Nephron (organoid): ENCODE measurements at regions not wholly inside any gene's neighbourhood (a gene's known extent, or its start where the extent isn't known, plus 50 kb on each side); places are given as distances from the start of the nearest gene placed in this dataset.
A peak's percentile ranks its signal among the peaks of the same experiment; 100 is the strongest.

ENCODE experiments used
- H3K27ac Mint-ChIP-seq, 3 experiments: 2 replicates each; pipeline ENCODE4 v1.8.0; 2020; ENCODE audit warnings: mixed read lengths in 3 of 3, mild to moderate bottlenecking in 2 of 3, moderate library complexity in 1 of 3
- H3K27me3 Mint-ChIP-seq: 2 replicates; pipeline ENCODE4 v1.8.0; 2021; ENCODE audit warnings: low read depth, mild to moderate bottlenecking, moderate library complexity, mixed read lengths
- H3K36me3 Mint-ChIP-seq: 2 replicates; pipeline ENCODE4 v1.8.0; 2020; ENCODE audit warnings: low read depth, mixed read lengths
- H3K4me1 Mint-ChIP-seq: 2 replicates; pipeline ENCODE4 v1.8.0; 2020; ENCODE audit warnings: mixed read lengths
- H3K4me3 Mint-ChIP-seq, 3 experiments: 2 replicates each; pipeline ENCODE4 v1.8.0; 2020; ENCODE audit warnings: mild to moderate bottlenecking in 3 of 3, mixed read lengths in 3 of 3, moderate library complexity in 2 of 3
- H3K9me3 Mint-ChIP-seq: 2 replicates; pipeline ENCODE4 v1.8.0; 2020; ENCODE audit warnings: mixed read lengths
- TF ChIP-seq, protein P1 (sequence below), 3 experiments: fragments of 200-600 bp; sonication (generic); IDR thresholded peaks; one replicate each; pipeline ENCODE4 v1.5.0; 2021; ENCODE audit warnings: antibody characterized with exemption in 3 of 3; ENCODE audit not compliant: unreplicated experiment in 3 of 3

DNA sequence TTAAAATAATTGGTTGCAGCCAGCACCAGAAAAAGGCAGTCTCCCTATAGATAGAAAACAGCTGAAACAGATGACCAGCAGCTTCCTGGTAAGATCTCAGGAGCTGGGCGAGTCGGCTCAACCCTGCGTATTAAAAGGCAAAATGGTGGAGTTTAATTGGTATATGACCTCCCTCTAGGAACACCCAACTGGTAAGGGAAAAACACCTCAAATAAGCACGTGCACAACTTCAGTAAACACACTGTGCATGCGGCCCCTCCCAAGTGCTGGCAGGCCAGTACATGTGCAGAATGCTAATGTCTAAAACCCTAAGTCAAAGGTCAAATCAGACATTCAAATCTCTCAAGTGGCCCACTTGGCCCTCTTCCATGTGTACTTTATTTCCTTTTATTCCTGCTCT is 103.2 kb upstream of the PDE5A start:
- Mint-ChIP-seq H3K36me3 (peaks cover 6% of the 10 kb centered on the region), H3K4me1 (peaks cover 71% of the 10 kb centered on the region), H3K4me3 (no peak overlapping the region), H3K27me3 (no peaks in the 10 kb centered on the region), H3K27ac (peak overlapping the region; percentile 93 to 95 (median 94)), H3K9me3 (peaks cover 2% of the 10 kb centered on the region)
- TF ChIP-seq, protein P1, sequence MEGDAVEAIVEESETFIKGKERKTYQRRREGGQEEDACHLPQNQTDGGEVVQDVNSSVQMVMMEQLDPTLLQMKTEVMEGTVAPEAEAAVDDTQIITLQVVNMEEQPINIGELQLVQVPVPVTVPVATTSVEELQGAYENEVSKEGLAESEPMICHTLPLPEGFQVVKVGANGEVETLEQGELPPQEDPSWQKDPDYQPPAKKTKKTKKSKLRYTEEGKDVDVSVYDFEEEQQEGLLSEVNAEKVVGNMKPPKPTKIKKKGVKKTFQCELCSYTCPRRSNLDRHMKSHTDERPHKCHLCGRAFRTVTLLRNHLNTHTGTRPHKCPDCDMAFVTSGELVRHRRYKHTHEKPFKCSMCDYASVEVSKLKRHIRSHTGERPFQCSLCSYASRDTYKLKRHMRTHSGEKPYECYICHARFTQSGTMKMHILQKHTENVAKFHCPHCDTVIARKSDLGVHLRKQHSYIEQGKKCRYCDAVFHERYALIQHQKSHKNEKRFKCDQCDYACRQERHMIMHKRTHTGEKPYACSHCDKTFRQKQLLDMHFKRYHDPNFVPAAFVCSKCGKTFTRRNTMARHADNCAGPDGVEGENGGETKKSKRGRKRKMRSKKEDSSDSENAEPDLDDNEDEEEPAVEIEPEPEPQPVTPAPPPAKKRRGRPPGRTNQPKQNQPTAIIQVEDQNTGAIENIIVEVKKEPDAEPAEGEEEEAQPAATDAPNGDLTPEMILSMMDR (IDR thresholded peaks at IDR 0.05; ENCODE audit: unreplicated experiment in 3 of 3) = no peak

DNA sequence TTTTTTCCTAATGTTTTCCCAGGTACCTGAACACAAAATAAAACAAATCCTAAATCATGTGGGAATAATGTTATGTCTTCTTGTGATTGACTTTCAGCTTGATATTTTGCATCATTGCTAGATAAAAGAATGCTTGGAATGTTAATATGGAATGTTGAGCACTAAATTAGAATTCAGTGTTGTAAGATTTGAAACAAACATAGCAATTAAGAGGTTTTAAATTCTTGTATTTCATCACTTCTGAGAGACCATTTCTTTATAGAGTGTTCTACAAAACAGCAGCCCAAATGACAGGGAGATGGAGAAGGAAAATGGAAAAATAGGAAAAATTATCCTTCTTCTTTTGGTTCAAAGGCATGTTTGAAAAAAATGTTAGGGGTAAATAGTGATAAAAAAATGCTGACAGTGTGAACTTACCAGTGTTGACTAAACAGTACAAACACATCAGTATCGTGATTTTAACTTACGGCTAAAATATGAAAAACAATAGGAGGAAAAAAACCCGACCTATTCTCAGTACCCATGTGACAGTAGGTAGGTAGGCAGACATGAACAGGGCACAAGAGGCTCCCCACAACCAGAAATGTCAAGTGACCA is 102.6 kb upstream of the PDE5A start:
- no peak overlapping the region for H3K4me3 Mint-ChIP-seq
- H3K27ac Mint-ChIP-seq = peak overlapping the region; percentile 93 to 95 (median 94)
- peaks cover 77% of the 10 kb centered on the region for H3K4me1 Mint-ChIP-seq
- H3K27me3 Mint-ChIP-seq = no peaks in the 10 kb centered on the region
- TF ChIP-seq, protein P1 (IDR thresholded peaks at IDR 0.05; ENCODE audit: unreplicated experiment in 3 of 3) = no peak
- H3K9me3 Mint-ChIP-seq = peaks cover 2% of the 10 kb centered on the region
- H3K36me3 Mint-ChIP-seq = peaks cover 6% of the 10 kb centered on the region

DNA sequence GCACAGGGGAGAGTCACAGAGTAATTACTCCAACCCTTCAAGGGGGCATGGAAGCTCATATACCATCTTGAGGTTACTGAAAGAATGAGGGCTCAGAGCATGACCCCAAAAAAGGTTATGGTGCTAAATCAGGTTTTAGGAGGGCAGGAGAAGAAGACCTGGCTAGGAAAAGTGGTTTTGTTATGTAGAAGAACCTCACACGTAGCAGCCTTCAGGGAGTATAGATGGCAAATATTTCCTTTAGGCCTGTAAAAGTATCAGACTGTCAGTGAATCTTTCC is 102.0 kb upstream of the PDE5A start:
- TF ChIP-seq, protein P1 (IDR thresholded peaks at IDR 0.05; ENCODE audit: unreplicated experiment in 3 of 3) = no peak
- Mint-ChIP-seq H3K36me3 (peaks cover 6% of the 10 kb centered on the region), H3K4me1 (peaks cover 82% of the 10 kb centered on the region), H3K4me3 (no peak overlapping the region), H3K27ac (peak overlapping the region; percentile 94 to 95 (median 94)), H3K9me3 (peaks cover 2% of the 10 kb centered on the region), H3K27me3 (no peaks in the 10 kb centered on the region)

DNA sequence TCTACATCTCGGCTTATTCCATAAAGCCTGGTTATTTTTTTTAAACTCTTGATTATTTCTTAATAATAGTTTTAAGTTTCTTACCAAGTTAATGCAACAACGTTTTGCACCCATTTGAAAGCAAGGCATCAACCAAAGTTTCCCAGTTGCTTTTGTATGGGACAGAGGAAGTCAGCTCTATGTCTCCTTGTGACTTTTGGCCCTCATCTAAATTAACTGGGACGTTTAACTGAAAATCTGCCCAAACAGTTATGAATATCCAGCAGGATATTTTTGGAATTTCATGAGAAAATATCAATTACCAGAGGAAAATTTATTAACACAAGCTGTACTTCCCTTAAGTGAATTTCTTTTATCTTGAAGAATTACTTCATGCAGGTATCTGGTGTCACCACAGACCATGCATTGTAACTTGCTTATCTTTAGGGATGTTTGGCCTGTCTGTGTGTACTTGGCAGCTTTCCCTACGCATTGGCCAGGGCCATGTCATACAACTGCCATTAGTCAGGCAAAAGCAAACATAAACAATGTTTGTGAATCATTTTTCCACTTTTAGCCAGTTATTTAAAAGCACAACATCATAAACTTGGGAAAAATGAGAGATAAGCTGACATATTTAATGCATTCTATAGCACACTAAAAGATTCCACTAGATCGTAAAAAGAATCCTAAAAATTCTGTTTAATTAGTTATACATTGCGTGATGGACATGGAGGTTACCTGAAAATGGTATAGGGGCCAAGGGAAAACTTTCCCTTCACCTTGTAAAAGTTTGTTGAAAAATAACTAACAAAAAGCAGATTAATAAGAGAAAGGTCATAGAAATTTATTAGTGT is 101.4 kb upstream of the PDE5A start:
- H3K4me3 Mint-ChIP-seq = peak overlapping the region in 1 of 3 experiments; percentile 21
- H3K9me3 Mint-ChIP-seq = peaks cover 2% of the 10 kb centered on the region
- H3K4me1 Mint-ChIP-seq = peaks cover 80% of the 10 kb centered on the region
- H3K27me3 Mint-ChIP-seq = no peaks in the 10 kb centered on the region
- TF ChIP-seq, protein P1 (IDR thresholded peaks at IDR 0.05; ENCODE audit: unreplicated experiment in 3 of 3) = no peak
- H3K27ac Mint-ChIP-seq = peak overlapping the region; percentile 94 to 95 (median 94)
- H3K36me3 Mint-ChIP-seq = peaks cover 6% of the 10 kb centered on the region

DNA sequence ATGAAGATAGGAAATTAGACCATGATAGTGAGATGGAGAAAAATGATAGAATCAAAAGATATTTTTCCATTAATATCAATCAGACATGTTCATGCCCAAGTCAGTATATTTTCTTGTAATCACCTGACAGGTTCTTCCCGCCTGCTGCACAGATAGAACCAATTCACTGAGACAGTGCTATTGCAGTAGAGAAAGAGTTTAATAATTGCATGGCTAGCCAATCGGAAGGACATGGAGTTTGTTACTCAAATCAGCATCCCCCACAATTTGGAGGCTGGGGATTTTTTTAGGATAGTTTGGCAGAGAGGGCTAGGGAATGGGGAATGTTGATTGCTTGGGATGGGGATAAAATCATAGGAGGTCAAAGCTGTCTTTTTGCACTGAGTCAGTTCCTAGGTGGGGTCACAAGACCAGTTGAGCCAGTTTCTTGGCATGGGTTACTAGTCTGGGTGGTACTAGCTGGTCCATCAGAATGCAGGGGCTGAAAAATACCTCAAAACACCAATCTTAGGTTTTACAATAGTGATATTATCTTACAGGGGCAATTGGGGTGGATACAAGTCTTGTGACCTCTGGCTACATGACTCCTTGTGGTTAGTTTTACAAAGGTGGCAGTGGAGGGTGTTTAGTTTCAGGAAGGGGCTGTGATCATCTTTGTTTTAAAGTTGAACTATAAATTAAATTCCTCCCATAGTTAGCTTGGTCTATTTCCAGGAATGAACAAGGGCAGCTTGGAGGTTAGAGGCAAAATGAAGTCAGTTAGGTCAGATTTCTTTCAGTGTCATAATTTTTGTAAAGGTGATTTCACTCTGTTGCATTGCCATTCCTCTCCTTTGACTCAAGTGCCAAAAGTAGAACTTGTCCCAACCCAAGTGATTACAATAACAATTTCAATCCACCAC is 100.3 kb upstream of the PDE5A start:
- Mint-ChIP-seq H3K27me3 (no peaks in the 10 kb centered on the region), H3K4me1 (peaks cover 81% of the 10 kb centered on the region), H3K36me3 (peaks cover 6% of the 10 kb centered on the region), H3K4me3 (no peak overlapping the region), H3K27ac (peak overlapping the region; percentile 71 to 95 (median 94)), H3K9me3 (peaks cover 2% of the 10 kb centered on the region)
- TF ChIP-seq, protein P1 (IDR thresholded peaks at IDR 0.05; ENCODE audit: unreplicated experiment in 3 of 3) = no peak
